DOHH2 (cell line): ENCODE measurements at regions not wholly inside any gene's neighbourhood (a gene's known extent, or its start where the extent isn't known, plus 50 kb on each side); places are given as distances from the start of the nearest gene placed in this dataset.

Experiments used
- H3F3A ChIP-seq: fragments of 200-600 bp; sonication (generic), shearing (Covaris generic); 2 replicates; pipeline ENCODE4 v1.6.0; 2016; ENCODE audit warnings: antibody characterized with exemption, mild to moderate bottlenecking; ENCODE audit not compliant: control insufficient read depth, insufficient read depth
- H3K27ac ChIP-seq: fragments of 200-600 bp; sonication (generic); 2 replicates; pipeline ENCODE4 v1.5.1; 2014; ENCODE audit warnings: low read depth, mild to moderate bottlenecking, low read length, moderate library complexity
- H3K27me3 ChIP-seq: fragments of 200-600 bp; sonication (generic); 2 replicates; pipeline ENCODE4 v1.6.1; 2014; ENCODE audit warnings: mild to moderate bottlenecking, low read length, mixed read lengths; ENCODE audit not compliant: control insufficient read depth
- H3K36me3 ChIP-seq: fragments of 200-600 bp; sonication (generic); 2 replicates; pipeline ENCODE4 v1.6.1; 2014; ENCODE audit warnings: mild to moderate bottlenecking, low read length, moderate library complexity, mixed read lengths; ENCODE audit not compliant: control insufficient read depth
- H3K4me1 ChIP-seq: fragments of 200-600 bp; sonication (generic); 2 replicates; pipeline ENCODE4 v1.6.1; 2014; ENCODE audit warnings: mild to moderate bottlenecking, low read length, mixed read lengths; ENCODE audit not compliant: control insufficient read depth
- H3K4me2 ChIP-seq: fragments of 200-600 bp; sonication (generic); 2 replicates; pipeline ENCODE4 v1.6.0; 2014; ENCODE audit warnings: mild to moderate bottlenecking, low read length, moderate library complexity
- H3K4me3 ChIP-seq: fragments of 200-600 bp; sonication (generic); 2 replicates; pipeline ENCODE4 v1.5.1; 2014; ENCODE audit warnings: mild to moderate bottlenecking, low read length, mixed read lengths
- H3K79me2 ChIP-seq: fragments of 200-600 bp; sonication (generic); 2 replicates; pipeline ENCODE4 v1.6.1; 2014; ENCODE audit warnings: mild to moderate bottlenecking, low read length, mixed read lengths; ENCODE audit not compliant: control insufficient read depth
- H3K9me2 ChIP-seq: fragments of 200-600 bp; sonication (generic); replicated peaks from 2 replicates; pipeline ENCODE4 v1.6.1; 2014; ENCODE audit warnings: mild to moderate bottlenecking, low read length, mixed read lengths; ENCODE audit not compliant: control insufficient read depth
- H3K9me3 ChIP-seq: fragments of 200-600 bp; sonication (generic); 2 replicates; pipeline ENCODE4 v1.6.1; 2014; ENCODE audit warnings: antibody characterized with exemption, low read length, mixed read lengths; ENCODE audit not compliant: control insufficient read depth, insufficient read depth
- H4K20me1 ChIP-seq: fragments of 200-600 bp; sonication (generic); 2 replicates; pipeline ENCODE4 v1.6.0; 2014; ENCODE audit warnings: low read depth, mild to moderate bottlenecking, antibody characterized with exemption, low read length, moderate library complexity; ENCODE audit not compliant: control insufficient read depth, insufficient read depth
- CTCF ChIP-seq: fragments of 200-600 bp; sonication (generic); IDR thresholded peaks from one replicate; pipeline ENCODE4 v1.5.1; 2014; ENCODE audit warnings: antibody characterized with exemption, mild to moderate bottlenecking, low read depth, low read length; ENCODE audit not compliant: poor library complexity, severe bottlenecking
- EZH2phosphoT487 ChIP-seq: fragments of 200-600 bp; sonication (generic); IDR thresholded peaks from 2 replicates; pipeline ENCODE4 v1.6.1; 2017; ENCODE audit warnings: borderline replicate concordance, mild to moderate bottlenecking, antibody characterized with exemption, low read length, moderate library complexity, mixed read lengths

GRCh38 chr16:77499373-77500285 lies 64.8 kb upstream of the ADAMTS18 start:
- Histone ChIP-seq H3K9me2 (no peaks in the 10 kb centered on the region), H3K36me3 (no peaks in the 10 kb centered on the region), H3K4me1 (no peaks in the 10 kb centered on the region), H3K79me2 (no peaks in the 10 kb centered on the region), H3K9me3 (no peaks in the 10 kb centered on the region), H3F3A (no peaks in the 10 kb centered on the region), H3K27ac (no peak overlapping the region), H3K27me3 (no peaks in the 10 kb centered on the region), H3K4me2 (no peak overlapping the region), H4K20me1 (no peaks in the 10 kb centered on the region), H3K4me3 (no peak overlapping the region)
- TF ChIP-seq EZH2phosphoT487, result no peak
- no peak for TF ChIP-seq CTCF

- Histone ChIP-seq H3K36me3 (no peaks in the 10 kb centered on the region), H3K4me1 (no peaks in the 10 kb centered on the region), H3K4me2 (no peak overlapping the region), H3K9me2 (no peaks in the 10 kb centered on the region), H3K79me2 (no peaks in the 10 kb centered on the region), H4K20me1 (no peaks in the 10 kb centered on the region), H3K27ac (no peak overlapping the region), H3K27me3 (no peaks in the 10 kb centered on the region), H3F3A (no peaks in the 10 kb centered on the region), H3K9me3 (no peaks in the 10 kb centered on the region), H3K4me3 (no peak overlapping the region)
- TF ChIP-seq CTCF (no peak), EZH2phosphoT487 (no peak)
Measured at GRCh38 chr16:77500286-77500598, 65.4 kb upstream of the ADAMTS18 start.

GRCh38 chr16:77500934-77501664 lies 66.3 kb upstream of the ADAMTS18 start:
- no peak overlapping the region for H3K4me2 ChIP-seq
- no peak overlapping the region for H3K27ac ChIP-seq
- no peak for TF ChIP-seq CTCF
- TF ChIP-seq EZH2phosphoT487, result no peak

More at GRCh38 chr16:77500934-77501664, 66.3 kb upstream of the ADAMTS18 start:
- H3K36me3 ChIP-seq, result no peaks in the 10 kb centered on the region
- no peaks in the 10 kb centered on the region for H3K9me2 ChIP-seq
- no peaks in the 10 kb centered on the region for H4K20me1 ChIP-seq
- no peak overlapping the region for H3K4me3 ChIP-seq
- no peaks in the 10 kb centered on the region for H3K79me2 ChIP-seq
- no peaks in the 10 kb centered on the region for H3K9me3 ChIP-seq
- no peaks in the 10 kb centered on the region for H3F3A ChIP-seq
- no peaks in the 10 kb centered on the region for H3K4me1 ChIP-seq
- no peaks in the 10 kb centered on the region for H3K27me3 ChIP-seq
